ENCODE measurements at regions not wholly inside any gene's neighbourhood (a gene's known extent, or its start where the extent isn't known, plus 50 kb on each side); places are given as distances from the start of the nearest gene placed in this dataset.

DNA sequence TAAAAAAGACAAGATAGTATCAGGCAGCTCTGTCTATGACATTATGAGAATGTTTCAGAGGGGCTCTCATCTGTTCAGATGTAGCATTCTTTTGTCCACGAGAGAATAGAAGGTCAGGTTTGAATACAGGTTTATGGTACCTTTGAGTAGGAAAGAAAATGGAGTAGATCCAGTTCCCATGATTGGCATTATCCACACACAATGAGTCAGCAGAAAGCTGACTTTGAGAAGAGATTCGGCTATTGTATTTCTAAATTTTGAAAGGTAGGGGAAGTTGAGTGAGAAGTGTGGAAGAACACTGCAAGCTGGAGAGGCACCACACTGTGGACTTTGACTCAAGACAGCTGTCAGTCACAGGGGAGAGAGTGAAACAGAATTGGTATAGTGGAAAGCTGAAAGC, 135.4 kb downstream of the SYT10 start:
- Histone ChIP-seq H3K4me1 (no peaks in the 10 kb centered on the region), H3K27me3 (ENCODE audit: low read depth) (no peaks in the 10 kb centered on the region), H3K36me3 (no peaks in the 10 kb centered on the region), H3K9me3 (replicated peaks) (peaks cover 28% of the 10 kb centered on the region), H3K4me3 (no peak overlapping the region), H3K27ac (replicated peaks) (no peak overlapping the region)
- TF ChIP-seq, protein P1, sequence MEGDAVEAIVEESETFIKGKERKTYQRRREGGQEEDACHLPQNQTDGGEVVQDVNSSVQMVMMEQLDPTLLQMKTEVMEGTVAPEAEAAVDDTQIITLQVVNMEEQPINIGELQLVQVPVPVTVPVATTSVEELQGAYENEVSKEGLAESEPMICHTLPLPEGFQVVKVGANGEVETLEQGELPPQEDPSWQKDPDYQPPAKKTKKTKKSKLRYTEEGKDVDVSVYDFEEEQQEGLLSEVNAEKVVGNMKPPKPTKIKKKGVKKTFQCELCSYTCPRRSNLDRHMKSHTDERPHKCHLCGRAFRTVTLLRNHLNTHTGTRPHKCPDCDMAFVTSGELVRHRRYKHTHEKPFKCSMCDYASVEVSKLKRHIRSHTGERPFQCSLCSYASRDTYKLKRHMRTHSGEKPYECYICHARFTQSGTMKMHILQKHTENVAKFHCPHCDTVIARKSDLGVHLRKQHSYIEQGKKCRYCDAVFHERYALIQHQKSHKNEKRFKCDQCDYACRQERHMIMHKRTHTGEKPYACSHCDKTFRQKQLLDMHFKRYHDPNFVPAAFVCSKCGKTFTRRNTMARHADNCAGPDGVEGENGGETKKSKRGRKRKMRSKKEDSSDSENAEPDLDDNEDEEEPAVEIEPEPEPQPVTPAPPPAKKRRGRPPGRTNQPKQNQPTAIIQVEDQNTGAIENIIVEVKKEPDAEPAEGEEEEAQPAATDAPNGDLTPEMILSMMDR (IDR thresholded peaks at IDR 0.05; ENCODE audit: borderline replicate concordance) = no peak
- DNase-seq = no peak
- intact Hi-C loops (cut with micrococcal nuclease) = no loop called here

DNA sequence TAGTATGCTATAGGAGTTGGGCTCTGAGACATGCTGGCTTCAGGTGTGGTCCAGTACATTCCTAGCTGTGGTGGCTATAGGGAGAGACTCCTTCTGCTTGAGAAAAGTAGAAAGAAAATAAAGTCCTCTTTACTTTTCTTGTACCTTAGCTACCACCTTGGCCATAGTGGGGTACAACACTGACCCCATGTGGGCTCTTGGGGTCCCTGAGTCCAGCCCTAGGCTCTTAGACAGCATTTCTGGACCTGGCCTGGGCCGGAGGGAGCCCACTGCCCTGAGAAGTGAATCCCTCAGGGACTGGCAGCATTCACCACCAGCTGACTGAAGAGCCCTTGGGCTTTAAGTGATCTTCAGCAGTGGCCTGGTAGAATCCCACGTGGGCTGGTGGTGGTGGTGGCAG, 143.1 kb downstream of the SYT10 start:
- no peak for DNase-seq
- TF ChIP-seq, protein P1 (IDR thresholded peaks at IDR 0.05; ENCODE audit: borderline replicate concordance) = no peak
- Histone ChIP-seq H3K36me3 (no peaks in the 10 kb centered on the region), H3K4me1 (no peaks in the 10 kb centered on the region), H3K27me3 (ENCODE audit: low read depth) (no peaks in the 10 kb centered on the region), H3K4me3 (no peak overlapping the region), H3K27ac (replicated peaks) (no peak overlapping the region), H3K9me3 (replicated peaks) (peaks cover 53% of the 10 kb centered on the region)
- intact Hi-C loops (cut with micrococcal nuclease) = no loop called here

DNA sequence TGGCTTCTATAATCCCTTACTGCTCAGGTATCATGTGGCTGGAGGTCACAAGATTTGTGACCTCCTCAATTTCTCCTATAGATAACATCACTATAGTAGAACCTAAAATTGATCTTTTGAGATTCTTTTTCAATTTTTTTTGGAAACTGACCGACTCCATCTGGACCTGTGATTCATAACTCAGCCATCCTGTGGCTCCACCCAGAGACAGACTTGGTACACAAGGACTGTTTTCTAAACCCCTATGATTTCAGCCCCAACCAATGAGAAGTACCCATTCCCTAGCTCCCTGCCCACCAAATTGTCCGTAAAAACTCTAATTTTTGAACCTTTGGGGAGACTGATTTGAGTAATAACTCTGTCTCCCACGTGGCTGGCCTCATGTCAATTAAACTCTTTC, 148.9 kb downstream of the SYT10 start:
- intact Hi-C loops (cut with micrococcal nuclease) = no loop called here
- H3K27me3 ChIP-seq (ENCODE audit: low read depth) = no peaks in the 10 kb centered on the region
- H3K4me1 ChIP-seq = no peaks in the 10 kb centered on the region
- H3K36me3 ChIP-seq = no peaks in the 10 kb centered on the region
- TF ChIP-seq, protein P1 (IDR thresholded peaks at IDR 0.05; ENCODE audit: borderline replicate concordance) = no peak
- peaks cover 9% of the 10 kb centered on the region for H3K9me3 ChIP-seq (replicated peaks)
- no peak overlapping the region for H3K27ac ChIP-seq (replicated peaks)
- no peak for DNase-seq
- H3K4me3 ChIP-seq = no peak overlapping the region

DNA sequence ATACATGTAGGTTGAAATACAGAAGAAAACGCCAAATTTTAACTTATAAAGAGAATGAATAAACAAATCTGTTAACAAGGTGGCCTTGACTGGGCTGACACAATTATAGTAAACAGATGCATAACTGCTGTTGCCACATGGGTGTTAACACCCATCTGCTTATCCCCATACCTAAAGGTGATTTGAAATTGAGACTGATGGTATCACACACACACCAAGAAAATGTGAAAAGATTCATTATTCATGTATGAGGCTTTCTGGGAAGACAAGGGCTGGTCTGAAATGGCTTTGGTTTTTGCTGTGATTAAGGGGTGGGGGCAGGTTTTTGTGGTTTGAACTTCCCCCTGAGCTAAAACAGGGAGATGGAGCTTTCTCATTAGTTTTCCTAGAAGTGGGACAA, 156.6 kb downstream of the SYT10 start:
- H3K9me3 ChIP-seq (replicated peaks) = peaks cover 29% of the 10 kb centered on the region
- DNase-seq = no peak
- H3K4me1 ChIP-seq = no peaks in the 10 kb centered on the region
- no peaks in the 10 kb centered on the region for H3K36me3 ChIP-seq
- H3K27me3 ChIP-seq (ENCODE audit: low read depth) = no peaks in the 10 kb centered on the region
- TF ChIP-seq, protein P1 (IDR thresholded peaks at IDR 0.05; ENCODE audit: borderline replicate concordance) = no peak
- H3K27ac ChIP-seq (replicated peaks) = no peak overlapping the region
- intact Hi-C loops (cut with micrococcal nuclease) = no loop called here
- H3K4me3 ChIP-seq = no peak overlapping the region

DNA sequence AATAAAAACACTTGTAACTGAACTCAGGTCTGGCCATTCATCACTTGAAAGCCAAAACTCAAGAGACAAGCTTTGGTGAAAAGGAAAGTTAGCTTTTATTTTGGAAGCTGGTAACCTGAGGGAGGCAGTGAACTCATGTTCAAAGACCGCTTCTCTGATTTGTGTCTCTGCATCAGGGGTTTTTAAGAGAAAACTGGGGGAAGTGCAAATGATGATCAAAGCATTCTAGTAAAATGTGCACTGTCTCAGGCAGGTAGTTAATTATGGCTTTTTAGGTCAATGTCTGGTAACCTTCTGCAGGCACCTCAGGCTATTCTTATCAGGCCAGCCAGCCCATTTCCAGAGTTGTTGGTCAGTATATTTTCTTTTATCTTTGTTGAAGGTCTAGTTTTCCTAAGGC, 162.2 kb downstream of the SYT10 start:
- TF ChIP-seq, protein P1 (IDR thresholded peaks at IDR 0.05; ENCODE audit: borderline replicate concordance) = no peak
- H3K36me3 ChIP-seq = no peaks in the 10 kb centered on the region
- no peaks in the 10 kb centered on the region for H3K27me3 ChIP-seq (ENCODE audit: low read depth)
- H3K4me1 ChIP-seq = no peaks in the 10 kb centered on the region
- peaks cover 52% of the 10 kb centered on the region for H3K9me3 ChIP-seq (replicated peaks)
- no peak overlapping the region for H3K4me3 ChIP-seq
- DNase-seq = no peak
- intact Hi-C loops (cut with micrococcal nuclease) = no loop called here
- H3K27ac ChIP-seq (replicated peaks) = no peak overlapping the region

DNA sequence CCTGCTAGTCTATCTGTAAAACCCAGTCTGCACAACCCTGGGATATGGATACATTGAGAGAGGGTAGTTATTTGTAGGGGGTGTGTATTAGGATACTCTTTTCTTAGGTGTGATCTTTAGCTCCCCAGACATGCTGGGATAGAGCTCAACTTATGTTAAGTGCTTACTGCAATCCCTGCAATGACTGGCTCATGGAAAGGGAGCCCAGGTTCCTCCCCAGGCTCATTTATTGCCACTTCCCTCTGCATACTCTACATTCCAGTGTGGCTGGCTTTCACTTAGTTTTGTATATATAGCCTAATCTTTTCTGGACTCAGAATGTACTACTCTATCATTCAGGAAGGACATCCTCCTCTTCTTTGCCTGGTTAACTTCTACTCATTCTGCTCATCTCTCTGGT, 172.0 kb downstream of the SYT10 start:
- no peaks in the 10 kb centered on the region for H3K4me1 ChIP-seq
- no peak overlapping the region for H3K27ac ChIP-seq (replicated peaks)
- intact Hi-C loops (cut with micrococcal nuclease) = no loop called here
- DNase-seq = no peak
- TF ChIP-seq, protein P1 (IDR thresholded peaks at IDR 0.05; ENCODE audit: borderline replicate concordance) = no peak
- peaks cover 4% of the 10 kb centered on the region for H3K9me3 ChIP-seq (replicated peaks)
- H3K27me3 ChIP-seq (ENCODE audit: low read depth) = no peaks in the 10 kb centered on the region
- no peak overlapping the region for H3K4me3 ChIP-seq
- no peaks in the 10 kb centered on the region for H3K36me3 ChIP-seq
